K562 (cell line): ENCODE measurements at regions not wholly inside any gene's neighbourhood (a gene's known extent, or its start where the extent isn't known, plus 50 kb on each side); places are given as distances from the start of the nearest gene placed in this dataset.

Source experiments
- ATAC-seq: fragments of 200-7000 bp; cut with Tn5 transposase; 3 replicates; pipeline ENCODE4 v1.9.1; 2020; ENCODE audit warnings: moderate library complexity
- BruUV-seq: library from RNA; stranded (reverse); fragments of 400-500 nt; replicated peaks from 2 replicates; lab custom pipeline; 2021; lab: Mats Ljungman, UMichigan
- CTCF ChIA-PET: fragments of 300-600 bp; formaldehyde crosslinking; extraction: SDS; loops from one replicate; lab custom pipeline; 2021; ENCODE audit warnings: low intra/inter-chr PET ratio; lab: Yijun Ruan, JAX
- POLR2A ChIA-PET: fragments of 300-600, 350-650 bp; sonication (Branson Sonifier 250); formaldehyde crosslinking; extraction: SDS; loops from one replicate; lab custom pipeline; 2021; ENCODE audit warnings: antibody characterized with exemption, inconsistent platforms; lab: Yijun Ruan, JAX
- DNase-seq, 4 experiments: peaks; one replicate each; pipeline versions ENCODE4 v3.0.0 to v3.0.0-alpha.2; 2011 to 2018; ENCODE audit warnings: low spot score in 3 of 4, mixed read lengths in 3 of 4; ENCODE audit errors: extremely low read depth in 1 of 4
- FAIRE-seq: peaks from 2 replicates; lab custom pipeline; 2011; peaks lifted over from hg19 to GRCh38; lab: Jason Lieb, UNC
- H2AFZ ChIP-seq: 2 replicates; pipeline ENCODE4 v1.6.0; 2011; ENCODE audit warnings: low read depth, low read length, control low read depth, inconsistent platforms
- H3K27ac ChIP-seq: fragments of 200-600 bp; 3 replicates; pipeline ENCODE4 v1.8.0; 2011; ENCODE audit warnings: low read depth, mild to moderate bottlenecking, control low read depth, inconsistent platforms, low read length, moderate library complexity, mixed read lengths; ENCODE audit errors: extremely low read depth
- H3K27me3 ChIP-seq, 2 experiments: fragments of 300-600 bp in 1 of 2; 2 replicates in 1 of 2; 3 replicates in 1 of 2; pipeline versions ENCODE4 v1.6.0 to v1.8.0; 2011; ENCODE audit warnings: inconsistent platforms in 2 of 2, low read length in 2 of 2, mild to moderate bottlenecking in 1 of 2, mixed read lengths in 1 of 2, moderate library complexity in 1 of 2; ENCODE audit not compliant: control insufficient read depth in 2 of 2, insufficient read depth in 2 of 2
- H3K36me3 ChIP-seq: fragments of 300-600 bp; 3 replicates; pipeline ENCODE4 v1.8.0; 2011; ENCODE audit warnings: mild to moderate bottlenecking, low read length, inconsistent platforms; ENCODE audit not compliant: control insufficient read depth, insufficient read depth
- H3K4me1 ChIP-seq, 2 experiments: fragments of 200-600 bp in 1 of 2; replicated peaks in 1 of 2; 2 replicates in 1 of 2; 3 replicates in 1 of 2; pipeline versions ENCODE4 v1.5.1 to v1.8.0; 2011; ENCODE audit warnings: inconsistent platforms in 2 of 2, low read length in 2 of 2, mild to moderate bottlenecking in 1 of 2, mixed read lengths in 1 of 2, moderate library complexity in 1 of 2; ENCODE audit not compliant: control insufficient read depth in 2 of 2, insufficient read depth in 2 of 2
- H3K4me2 ChIP-seq: 2 replicates; pipeline ENCODE4 v1.6.1; 2011; ENCODE audit warnings: low read length, control low read depth, inconsistent platforms, mixed read lengths; ENCODE audit not compliant: insufficient read depth
- H3K4me3 ChIP-seq: fragments of 200-600 bp; sonication (generic), shearing (Covaris generic); 2 replicates; pipeline ENCODE4 v1.5.1; 2016; ENCODE audit warnings: control low read depth, inconsistent platforms
- H3K79me2 ChIP-seq: fragments of 200-600 bp; 3 replicates; pipeline ENCODE4 v1.8.0; 2011; ENCODE audit warnings: low read length, inconsistent platforms; ENCODE audit not compliant: control insufficient read depth, insufficient read depth
- H3K9ac ChIP-seq, 2 experiments: 2 replicates each; pipeline versions ENCODE4 v1.6.0 to v1.6.1; 2011; ENCODE audit warnings: low read depth in 2 of 2, low read length in 2 of 2, control low read depth in 1 of 2, inconsistent platforms in 1 of 2, mild to moderate bottlenecking in 1 of 2, mixed read lengths in 1 of 2; ENCODE audit not compliant: insufficient read depth in 1 of 2
- H3K9me1 ChIP-seq: one replicate; pipeline ENCODE4 v1.6.0; 2011; ENCODE audit warnings: inconsistent platforms, mild to moderate bottlenecking, low read length, moderate library complexity; ENCODE audit not compliant: control insufficient read depth, insufficient read depth
- H3K9me3 ChIP-seq: replicated peaks from 2 replicates; pipeline ENCODE4 v1.5.1; 2011; ENCODE audit warnings: low read depth, low read length, inconsistent platforms; ENCODE audit not compliant: control insufficient read depth, insufficient read depth
- H4K20me1 ChIP-seq: replicated peaks from 2 replicates; pipeline ENCODE4 v1.6.1; 2011; ENCODE audit warnings: low read length, inconsistent platforms, mixed read lengths; ENCODE audit not compliant: control insufficient read depth, insufficient read depth
- BRD9 ChIP-seq: fragments of 450-650 bp; IDR thresholded peaks from 2 replicates; pipeline ENCODE4 v1.6.1; 2018; ENCODE audit warnings: low read depth; ENCODE audit not compliant: partially characterized antibody
- CBX3 ChIP-seq, 2 experiments: IDR thresholded peaks; 1 replicate in 1 of 2; 2 replicates in 1 of 2; pipeline ENCODE4 v1.6.1; 2012; ENCODE audit warnings: inconsistent platforms in 2 of 2, low read length in 2 of 2, borderline replicate concordance in 1 of 2, control low read depth in 1 of 2
- CHD2 ChIP-seq: IDR thresholded peaks from 2 replicates; pipeline ENCODE4 v1.6.1; 2011; ENCODE audit warnings: low read depth, low read length
- MBD2 ChIP-seq: sonication (generic); IDR thresholded peaks from 2 replicates; pipeline ENCODE4 v1.6.1; 2016; ENCODE audit warnings: low read depth, borderline replicate concordance
- PHF21A ChIP-seq: fragments of 450-650 bp; IDR thresholded peaks from 2 replicates; pipeline ENCODE4 v1.6.1; 2017; ENCODE audit warnings: low read depth, borderline replicate concordance
- POLR2G ChIP-seq: fragments of 200-400 bp; formaldehyde crosslinking; IDR thresholded peaks from 2 replicates; pipeline ENCODE4 v1.6.1; 2017; ENCODE audit warnings: low read depth, mild to moderate bottlenecking, antibody characterized with exemption, low read length, moderate library complexity
- ZNF23 ChIP-seq: fragments of 250-450 bp; sonication (Bioruptor Pico); IDR thresholded peaks from 2 replicates; pipeline ENCODE4 v1.4.0; 2020; ENCODE audit warnings: mild to moderate bottlenecking
- ZNF316 ChIP-seq: fragments of 450-650 bp; IDR thresholded peaks from 2 replicates; pipeline ENCODE4 v1.6.1; 2016
- WGBS: fragments of 100-300 bp; shearing (Covaris generic); methylation state at CpG from one replicate; pipeline ENCODE4 v1.1.6; 2016; ENCODE audit warnings: low coverage, mixed read lengths; ENCODE audit not compliant: insufficient coverage; ENCODE audit errors: missing lambda C conversion rate; 5-methylcytosine and 5-hydroxymethylcytosine counted together
- in situ Hi-C: fragments of 300-500 bp; cut with MboI; formaldehyde crosslinking; loops from 4 replicates; pipeline ENCODE4 v1.15.0; 2018; ENCODE audit warnings: inconsistent platforms, mixed read lengths
- intact Hi-C: fragments of 100-400 bp; cut with micrococcal nuclease; formaldehyde crosslinking; loops from 2 replicates; pipeline ENCODE4 v1.14.2; 2022

- H2AFZ ChIP-seq, result no peak overlapping the region
- no TSS peak for BruUV-seq
- DNase-seq (no peak), FAIRE-seq (no peak), ATAC-seq (no peak)
- H3K27ac ChIP-seq, result no peak overlapping the region
- H3K4me1 ChIP-seq, result no peaks in the 10 kb centered on the region
- ChIA-PET POLR2A (no interaction called here), CTCF (no interaction called here)
- H4K20me1 ChIP-seq, result no peaks in the 10 kb centered on the region
- no peaks in the 10 kb centered on the region for H3K27me3 ChIP-seq
- intact Hi-C loops, result no loop called here
- H3K9me3 ChIP-seq, result no peaks in the 10 kb centered on the region
- in situ Hi-C loops, result no loop called here
- H3K9me1 ChIP-seq, result no peaks in the 10 kb centered on the region
- H3K36me3 ChIP-seq, result no peaks in the 10 kb centered on the region
- no peak overlapping the region for H3K9ac ChIP-seq
- H3K79me2 ChIP-seq, result no peaks in the 10 kb centered on the region
- no peak overlapping the region for H3K4me2 ChIP-seq
- no peak for TF ChIP-seq BRD9
- no peak for TF ChIP-seq POLR2G
- no peak for TF ChIP-seq CHD2
- no peak for TF ChIP-seq MBD2
- TF ChIP-seq CBX3 (IDR thresholded peaks at IDR 0.05; ENCODE audit: borderline replicate concordance in 1 of 2, low read length in 2 of 2), result no peak
- TF ChIP-seq ZNF23 (CRISPR knock-in tag), result no peak
- WGBS, result 0% methylated on average over 1 of the region's 1 CpG
- no peak overlapping the region for H3K4me3 ChIP-seq
Observed at GRCh38 chr4:115929373-115929772, 816.0 kb upstream of the NDST4 start.

- Histone ChIP-seq H3K4me2 (no peak overlapping the region), H3K79me2 (no peaks in the 10 kb centered on the region), H3K27me3 (no peaks in the 10 kb centered on the region), H3K9ac (no peak overlapping the region), H3K36me3 (no peaks in the 10 kb centered on the region), H2AFZ (no peak overlapping the region), H3K4me3 (no peak overlapping the region), H3K27ac (no peak overlapping the region), H4K20me1 (no peaks in the 10 kb centered on the region), H3K9me1 (no peaks in the 10 kb centered on the region), H3K4me1 (no peaks in the 10 kb centered on the region), H3K9me3 (no peaks in the 10 kb centered on the region)
- DNase-seq (no peak), ATAC-seq (no peak), FAIRE-seq (no peak)
- ChIA-PET POLR2A (no interaction called here), CTCF (no interaction called here)
- TF ChIP-seq ZNF316, result 0 out of 2 replicates have a peak, but pooled peaks have one; percentile 23
- TF ChIP-seq PHF21A, result no peak
- WGBS, result 0% methylated on average over 4 of the region's 5 CpGs
- in situ Hi-C loops (no loop called here), intact Hi-C loops (no loop called here)
- no TSS peak for BruUV-seq
Observed at GRCh38 chr4:115927382-115927781, 814.0 kb upstream of the NDST4 start.
